Prostate gland (tissue), 2 donors: ENCODE measurements at regions not wholly inside any gene's neighbourhood (a gene's known extent, or its start where the extent isn't known, plus 50 kb on each side); places are given as distances from the start of the nearest gene placed in this dataset.

ENCODE experiments used
- POLR2A ChIP-seq: fragments of 450-650 bp; IDR thresholded peaks from one replicate; pipeline ENCODE4 v1.6.1; 2016; ENCODE audit warnings: antibody characterized with exemption, mild to moderate bottlenecking
- TF ChIP-seq, protein P1 (sequence below), 4 experiments: fragments of 200-600 bp in 2 of 4; fragments of 450-650 bp in 2 of 4; sonication (generic) in 2 of 4; IDR thresholded peaks; 1 replicate in 3 of 4; 2 replicates in 1 of 4; pipeline ENCODE4 v1.5.1; 2016 to 2019; ENCODE audit warnings: antibody characterized with exemption in 4 of 4, mild to moderate bottlenecking in 2 of 4, moderate library complexity in 2 of 4

DNA sequence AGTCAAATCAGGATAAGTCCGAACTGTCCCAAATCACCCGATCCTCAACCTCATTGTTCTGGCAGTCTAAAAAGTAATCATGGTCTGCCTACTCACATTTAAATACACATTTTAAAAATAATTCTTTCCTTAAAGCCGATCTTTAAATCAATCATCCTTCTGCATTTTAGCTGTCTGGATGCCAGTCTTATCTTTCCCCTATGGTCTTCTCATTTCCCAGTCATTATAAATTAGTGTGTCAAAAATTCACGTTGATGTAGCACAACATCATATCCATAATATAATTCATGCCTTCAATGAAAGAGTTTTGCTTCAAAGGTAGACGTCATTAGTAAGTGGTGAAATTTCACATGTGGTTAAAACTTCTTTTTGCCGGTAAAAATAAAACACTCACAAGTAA lies 108.1 kb upstream of the FRG1 start:
- TF ChIP-seq, protein P1, sequence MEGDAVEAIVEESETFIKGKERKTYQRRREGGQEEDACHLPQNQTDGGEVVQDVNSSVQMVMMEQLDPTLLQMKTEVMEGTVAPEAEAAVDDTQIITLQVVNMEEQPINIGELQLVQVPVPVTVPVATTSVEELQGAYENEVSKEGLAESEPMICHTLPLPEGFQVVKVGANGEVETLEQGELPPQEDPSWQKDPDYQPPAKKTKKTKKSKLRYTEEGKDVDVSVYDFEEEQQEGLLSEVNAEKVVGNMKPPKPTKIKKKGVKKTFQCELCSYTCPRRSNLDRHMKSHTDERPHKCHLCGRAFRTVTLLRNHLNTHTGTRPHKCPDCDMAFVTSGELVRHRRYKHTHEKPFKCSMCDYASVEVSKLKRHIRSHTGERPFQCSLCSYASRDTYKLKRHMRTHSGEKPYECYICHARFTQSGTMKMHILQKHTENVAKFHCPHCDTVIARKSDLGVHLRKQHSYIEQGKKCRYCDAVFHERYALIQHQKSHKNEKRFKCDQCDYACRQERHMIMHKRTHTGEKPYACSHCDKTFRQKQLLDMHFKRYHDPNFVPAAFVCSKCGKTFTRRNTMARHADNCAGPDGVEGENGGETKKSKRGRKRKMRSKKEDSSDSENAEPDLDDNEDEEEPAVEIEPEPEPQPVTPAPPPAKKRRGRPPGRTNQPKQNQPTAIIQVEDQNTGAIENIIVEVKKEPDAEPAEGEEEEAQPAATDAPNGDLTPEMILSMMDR (IDR thresholded peaks at IDR 0.05) = no peak
- no peak for TF ChIP-seq POLR2A
